ENCODE measurements at regions not wholly inside any gene's neighbourhood (a gene's known extent, or its start where the extent isn't known, plus 50 kb on each side); places are given as distances from the start of the nearest gene placed in this dataset.

GRCh38 chrX:141402897-141403610 is 160.7 kb upstream of the SPANXC start:
- ChIA-PET CTCF (no interaction called here), POLR2A (no interaction called here)
- no peak for ATAC-seq
- Mint-ChIP-seq H3K27ac (no peak overlapping the region), H3K4me1 (ENCODE audit: low read depth) (no peaks in the 10 kb centered on the region), H3K9me3 (no peaks in the 10 kb centered on the region), H3K4me3 (no peak overlapping the region), H3K36me3 (ENCODE audit: low read depth) (no peaks in the 10 kb centered on the region), H3K27me3 (no peaks in the 10 kb centered on the region)
- no peak for DNase-seq
- TF ChIP-seq CTCF (IDR thresholded peaks at IDR 0.05) = no peak
- intact Hi-C loops (cut with micrococcal nuclease) = no loop called here

- no peaks in the 10 kb centered on the region for H3K27me3 Mint-ChIP-seq
- no peak overlapping the region for H3K4me3 Mint-ChIP-seq
- H3K36me3 Mint-ChIP-seq (ENCODE audit: low read depth) = no peaks in the 10 kb centered on the region
- TF ChIP-seq CTCF (IDR thresholded peaks at IDR 0.05) = no peak
- ChIA-PET CTCF (no interaction called here), POLR2A (no interaction called here)
- H3K9me3 Mint-ChIP-seq = no peaks in the 10 kb centered on the region
- no peak overlapping the region for H3K27ac Mint-ChIP-seq
- no peaks in the 10 kb centered on the region for H3K4me1 Mint-ChIP-seq (ENCODE audit: low read depth)
- intact Hi-C loops (cut with micrococcal nuclease) = no loop called here
- ATAC-seq (no peak), DNase-seq (no peak)
These were observed 154.2 kb upstream of the SPANXC start for GRCh38 chrX:141396536-141396935.

GRCh38 chrX:141375011-141375760 is 132.9 kb upstream of the SPANXC start:
- TF ChIP-seq CTCF (IDR thresholded peaks at IDR 0.05) = no peak
- Mint-ChIP-seq H3K27ac (no peak overlapping the region), H3K4me1 (ENCODE audit: low read depth) (no peaks in the 10 kb centered on the region), H3K27me3 (no peaks in the 10 kb centered on the region), H3K36me3 (ENCODE audit: low read depth) (no peaks in the 10 kb centered on the region), H3K4me3 (no peak overlapping the region), H3K9me3 (no peaks in the 10 kb centered on the region)
- ATAC-seq (no peak), DNase-seq (no peak)
- POLR2A ChIA-PET = no interaction called here
- intact Hi-C loops (cut with micrococcal nuclease) = no loop called here
- CTCF ChIA-PET = no interaction called here

- ATAC-seq (no peak), DNase-seq (no peak)
- POLR2A ChIA-PET = no interaction called here
- H3K4me3 Mint-ChIP-seq = no peak overlapping the region
- H3K27me3 Mint-ChIP-seq = no peaks in the 10 kb centered on the region
- H3K9me3 Mint-ChIP-seq = no peaks in the 10 kb centered on the region
- intact Hi-C loops (cut with micrococcal nuclease) = no loop called here
- no peaks in the 10 kb centered on the region for H3K36me3 Mint-ChIP-seq (ENCODE audit: low read depth)
- H3K4me1 Mint-ChIP-seq (ENCODE audit: low read depth) = no peaks in the 10 kb centered on the region
- no peak for TF ChIP-seq CTCF (IDR thresholded peaks at IDR 0.05)
- no peak overlapping the region for H3K27ac Mint-ChIP-seq
- CTCF ChIA-PET = no interaction called here
These were observed 99.4 kb upstream of the SPANXC start for GRCh38 chrX:141341743-141342142.

- ATAC-seq (no peak), DNase-seq (no peak)
- Mint-ChIP-seq H3K27me3 (no peaks in the 10 kb centered on the region), H3K36me3 (ENCODE audit: low read depth) (no peaks in the 10 kb centered on the region), H3K9me3 (no peaks in the 10 kb centered on the region), H3K4me3 (no peak overlapping the region), H3K27ac (no peak overlapping the region), H3K4me1 (ENCODE audit: low read depth) (no peaks in the 10 kb centered on the region)
- TF ChIP-seq CTCF (IDR thresholded peaks at IDR 0.05) = no peak
- ChIA-PET CTCF (no interaction called here), POLR2A (no interaction called here)
- intact Hi-C loops (cut with micrococcal nuclease) = no loop called here
These were observed 99.0 kb upstream of the SPANXC start for GRCh38 chrX:141341341-141341740.
